T-helper 2 cell treated with Interferon-gamma antibody and Interleukin-4, amounts not matched to agents 5 μg/mL and 100 μg/mL, for 36 hours (primary cell): ENCODE measurements at regions not wholly inside any gene's neighbourhood (a gene's known extent, or its start where the extent isn't known, plus 50 kb on each side); places are given as distances from the start of the nearest gene placed in this dataset.

ENCODE experiments used
- DNase-seq: peaks from one replicate; pipeline ENCODE4 v3.0.0; 2021; ENCODE audit warnings: low spot score
- H3K27ac Mint-ChIP-seq: one replicate; pipeline ENCODE4 v1.8.0; 2021; ENCODE audit warnings: mild to moderate bottlenecking, mixed read lengths
- H3K27me3 Mint-ChIP-seq: one replicate; pipeline ENCODE4 v1.8.0; 2021; ENCODE audit warnings: low read depth, mixed read lengths
- H3K36me3 Mint-ChIP-seq: one replicate; pipeline ENCODE4 v1.8.0; 2021; ENCODE audit warnings: low read depth, mixed read lengths
- H3K4me1 Mint-ChIP-seq: one replicate; pipeline ENCODE4 v1.8.0; 2021; ENCODE audit warnings: low read depth, mixed read lengths
- H3K4me3 Mint-ChIP-seq: one replicate; pipeline ENCODE4 v1.8.0; 2022; ENCODE audit warnings: mild to moderate bottlenecking, moderate library complexity, mixed read lengths
- H3K9me3 Mint-ChIP-seq: one replicate; pipeline ENCODE4 v1.8.0; 2021; ENCODE audit warnings: mixed read lengths

GRCh38 chr2:145021962-145022665 is 502.2 kb upstream of the ZEB2 start:
- Mint-ChIP-seq H3K4me1 (no peaks in the 10 kb centered on the region), H3K27me3 (no peaks in the 10 kb centered on the region), H3K4me3 (no peak overlapping the region), H3K9me3 (no peaks in the 10 kb centered on the region), H3K36me3 (no peaks in the 10 kb centered on the region), H3K27ac (no peak overlapping the region)
- no peak for DNase-seq

GRCh38 chr2:145020694-145021093 is 500.8 kb upstream of the ZEB2 start:
- Mint-ChIP-seq H3K36me3 (no peaks in the 10 kb centered on the region), H3K9me3 (no peaks in the 10 kb centered on the region)

GRCh38 chr2:145020139-145020538 is 500.2 kb upstream of the ZEB2 start:
- Mint-ChIP-seq H3K36me3 (no peaks in the 10 kb centered on the region), H3K4me3 (no peak overlapping the region), H3K9me3 (no peaks in the 10 kb centered on the region), H3K27me3 (no peaks in the 10 kb centered on the region), H3K4me1 (no peaks in the 10 kb centered on the region), H3K27ac (no peak overlapping the region)
- DNase-seq: no peak

More at GRCh38 chr2:145020694-145021093, 500.8 kb upstream of the ZEB2 start:
- no peak overlapping the region for H3K4me3 Mint-ChIP-seq
- no peak for DNase-seq
- H3K27ac Mint-ChIP-seq: no peak overlapping the region
- no peaks in the 10 kb centered on the region for H3K27me3 Mint-ChIP-seq
- no peaks in the 10 kb centered on the region for H3K4me1 Mint-ChIP-seq

GRCh38 chr2:145018502-145018901 is 498.6 kb upstream of the ZEB2 start:
- Mint-ChIP-seq H3K4me1 (no peaks in the 10 kb centered on the region), H3K36me3 (no peaks in the 10 kb centered on the region), H3K27ac (no peak overlapping the region), H3K9me3 (no peaks in the 10 kb centered on the region), H3K4me3 (no peak overlapping the region), H3K27me3 (no peaks in the 10 kb centered on the region)
- no peak for DNase-seq

GRCh38 chr2:145017149-145017548 is 497.2 kb upstream of the ZEB2 start:
- no peak for DNase-seq
- Mint-ChIP-seq H3K9me3 (no peaks in the 10 kb centered on the region), H3K36me3 (no peaks in the 10 kb centered on the region), H3K27me3 (no peaks in the 10 kb centered on the region), H3K4me3 (no peak overlapping the region), H3K27ac (no peak overlapping the region), H3K4me1 (no peaks in the 10 kb centered on the region)

GRCh38 chr2:145016711-145017110 is 496.8 kb upstream of the ZEB2 start:
- Mint-ChIP-seq H3K36me3 (no peaks in the 10 kb centered on the region), H3K4me3 (no peak overlapping the region), H3K9me3 (no peaks in the 10 kb centered on the region), H3K27ac (no peak overlapping the region), H3K27me3 (no peaks in the 10 kb centered on the region), H3K4me1 (no peaks in the 10 kb centered on the region)
- DNase-seq: no peak

- no peak overlapping the region for H3K4me3 Mint-ChIP-seq
- H3K4me1 Mint-ChIP-seq: no peaks in the 10 kb centered on the region
- H3K27me3 Mint-ChIP-seq: no peaks in the 10 kb centered on the region
- H3K36me3 Mint-ChIP-seq: no peaks in the 10 kb centered on the region
- DNase-seq: no peak
- no peaks in the 10 kb centered on the region for H3K9me3 Mint-ChIP-seq
- H3K27ac Mint-ChIP-seq: no peak overlapping the region
These were observed 495.6 kb upstream of the ZEB2 start for GRCh38 chr2:145015561-145015960.

GRCh38 chr2:145012806-145013205 is 492.9 kb upstream of the ZEB2 start:
- H3K27me3 Mint-ChIP-seq: no peaks in the 10 kb centered on the region
- no peaks in the 10 kb centered on the region for H3K9me3 Mint-ChIP-seq
- no peaks in the 10 kb centered on the region for H3K4me1 Mint-ChIP-seq
- DNase-seq: no peak
- H3K36me3 Mint-ChIP-seq: no peaks in the 10 kb centered on the region
- H3K27ac Mint-ChIP-seq: no peak overlapping the region
- H3K4me3 Mint-ChIP-seq: no peak overlapping the region

GRCh38 chr2:145012214-145012670 is 492.3 kb upstream of the ZEB2 start:
- Mint-ChIP-seq H3K36me3 (no peaks in the 10 kb centered on the region), H3K27me3 (no peaks in the 10 kb centered on the region), H3K9me3 (no peaks in the 10 kb centered on the region), H3K27ac (no peak overlapping the region), H3K4me1 (no peaks in the 10 kb centered on the region), H3K4me3 (no peak overlapping the region)
- DNase-seq: no peak

- H3K9me3 Mint-ChIP-seq: no peaks in the 10 kb centered on the region
- no peak overlapping the region for H3K4me3 Mint-ChIP-seq
- no peaks in the 10 kb centered on the region for H3K4me1 Mint-ChIP-seq
- no peak for DNase-seq
- H3K27ac Mint-ChIP-seq: no peak overlapping the region
- H3K27me3 Mint-ChIP-seq: no peaks in the 10 kb centered on the region
- no peaks in the 10 kb centered on the region for H3K36me3 Mint-ChIP-seq
These were observed 490.7 kb upstream of the ZEB2 start for GRCh38 chr2:145010635-145011034.

- no peaks in the 10 kb centered on the region for H3K27me3 Mint-ChIP-seq
- no peaks in the 10 kb centered on the region for H3K36me3 Mint-ChIP-seq
- H3K9me3 Mint-ChIP-seq: no peaks in the 10 kb centered on the region
- no peak overlapping the region for H3K4me3 Mint-ChIP-seq
- H3K4me1 Mint-ChIP-seq: no peaks in the 10 kb centered on the region
- no peak for DNase-seq
- H3K27ac Mint-ChIP-seq: no peak overlapping the region
These were observed 488.0 kb upstream of the ZEB2 start for GRCh38 chr2:145007960-145008263.

GRCh38 chr2:145007093-145007959 is 487.4 kb upstream of the ZEB2 start:
- Mint-ChIP-seq H3K27ac (no peak overlapping the region), H3K27me3 (no peaks in the 10 kb centered on the region), H3K4me1 (no peaks in the 10 kb centered on the region), H3K9me3 (no peaks in the 10 kb centered on the region), H3K36me3 (no peaks in the 10 kb centered on the region), H3K4me3 (no peak overlapping the region)
- no peak for DNase-seq

- no peaks in the 10 kb centered on the region for H3K36me3 Mint-ChIP-seq
- no peaks in the 10 kb centered on the region for H3K9me3 Mint-ChIP-seq
- H3K27me3 Mint-ChIP-seq: no peaks in the 10 kb centered on the region
- no peak overlapping the region for H3K4me3 Mint-ChIP-seq
- DNase-seq: no peak
- H3K27ac Mint-ChIP-seq: no peak overlapping the region
- no peaks in the 10 kb centered on the region for H3K4me1 Mint-ChIP-seq
These were observed 482.7 kb upstream of the ZEB2 start for GRCh38 chr2:145002624-145003023.

- Mint-ChIP-seq H3K4me1 (no peaks in the 10 kb centered on the region), H3K4me3 (no peak overlapping the region)
These were observed 480.5 kb upstream of the ZEB2 start for GRCh38 chr2:145000376-145000775.

More at GRCh38 chr2:145000376-145000775, 480.5 kb upstream of the ZEB2 start:
- Mint-ChIP-seq H3K27ac (no peak overlapping the region), H3K27me3 (no peaks in the 10 kb centered on the region), H3K36me3 (no peaks in the 10 kb centered on the region), H3K9me3 (no peaks in the 10 kb centered on the region)
- DNase-seq: no peak
